ENCODE measurements at regions not wholly inside any gene's neighbourhood (a gene's known extent, or its start where the extent isn't known, plus 50 kb on each side); places are given as distances from the start of the nearest gene placed in this dataset.

DNA sequence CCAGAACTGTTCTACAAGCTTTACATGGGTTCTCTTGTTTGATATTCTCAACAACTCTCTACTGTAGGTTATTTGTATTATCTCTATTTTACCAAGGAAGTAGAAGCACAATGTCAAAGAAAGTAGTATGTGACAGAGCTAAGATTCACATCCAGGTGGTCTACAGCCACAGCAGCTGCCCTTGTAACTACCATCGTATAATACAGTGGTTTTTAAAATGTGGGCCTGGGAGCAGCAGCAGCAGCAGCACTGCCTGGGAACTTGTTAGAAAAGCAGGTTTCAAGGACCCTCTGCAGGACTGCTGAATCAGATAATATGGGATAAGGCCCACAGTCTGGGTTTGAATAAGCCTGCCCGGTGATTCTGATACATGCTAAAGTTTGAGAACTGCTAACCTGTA lies 357.1 kb upstream of the SATB1 start:
- Histone ChIP-seq H3K27me3 (ENCODE audit: control insufficient read depth, insufficient read depth, low read length) (no peaks in the 10 kb centered on the region), H3K36me3 (ENCODE audit: control insufficient read depth, insufficient read depth, low read length) (no peaks in the 10 kb centered on the region), H3K9ac (ENCODE audit: low read length) (no peak overlapping the region), H3K4me3 (ENCODE audit: low read length) (no peak overlapping the region), H3K9me3 (ENCODE audit: control insufficient read depth, low read length) (no peaks in the 10 kb centered on the region), H3K4me1 (ENCODE audit: control insufficient read depth, insufficient read depth, low read length) (no peaks in the 10 kb centered on the region)

DNA sequence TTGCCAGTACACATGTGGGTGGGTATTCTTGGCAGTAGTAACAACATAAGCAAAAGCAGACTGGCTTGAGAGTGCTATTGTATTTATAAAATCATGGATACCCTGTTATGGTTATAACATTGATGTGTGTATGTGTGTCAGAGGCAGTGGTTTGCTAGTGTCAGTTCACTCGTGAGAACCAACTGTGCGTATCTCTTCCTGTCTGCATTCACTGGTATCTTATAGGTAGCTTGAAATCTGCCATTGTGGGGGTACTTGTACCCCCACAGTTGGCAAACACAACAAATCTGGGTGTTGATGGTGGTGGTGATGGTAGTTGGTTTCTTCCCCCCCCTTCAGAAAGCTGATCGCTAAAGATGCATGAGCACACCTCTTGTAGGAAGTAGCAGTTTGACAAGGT lies 355.8 kb upstream of the SATB1 start:
- H3K9ac ChIP-seq (ENCODE audit: low read length), result no peak overlapping the region
- no peaks in the 10 kb centered on the region for H3K9me3 ChIP-seq (ENCODE audit: control insufficient read depth, low read length)
- no peaks in the 10 kb centered on the region for H3K27me3 ChIP-seq (ENCODE audit: control insufficient read depth, insufficient read depth, low read length)
- no peaks in the 10 kb centered on the region for H3K36me3 ChIP-seq (ENCODE audit: control insufficient read depth, insufficient read depth, low read length)
- no peaks in the 10 kb centered on the region for H3K4me1 ChIP-seq (ENCODE audit: control insufficient read depth, insufficient read depth, low read length)
- H3K4me3 ChIP-seq (ENCODE audit: low read length), result no peak overlapping the region

DNA sequence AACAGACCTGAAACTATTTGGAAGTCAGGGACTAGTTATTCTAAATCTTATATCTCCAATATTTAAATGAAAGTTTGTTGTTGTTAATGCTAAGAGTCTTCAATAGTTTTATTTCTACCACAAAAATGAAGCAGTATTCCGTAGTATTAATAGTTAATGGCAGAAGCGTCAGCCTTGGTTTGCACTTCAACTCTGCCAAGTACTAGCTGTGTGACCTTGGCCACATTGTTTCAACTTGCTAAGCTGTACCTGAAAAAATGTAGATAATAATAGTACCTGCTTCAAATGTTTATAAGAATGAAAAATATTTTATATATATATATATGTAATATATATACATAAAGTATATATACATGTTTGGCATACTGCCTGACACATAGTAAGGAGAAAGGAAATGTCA lies 354.6 kb upstream of the SATB1 start:
- Histone ChIP-seq H3K4me3 (ENCODE audit: low read length) (no peak overlapping the region), H3K9ac (ENCODE audit: low read length) (no peak overlapping the region), H3K27me3 (ENCODE audit: control insufficient read depth, insufficient read depth, low read length) (no peaks in the 10 kb centered on the region), H3K4me1 (ENCODE audit: control insufficient read depth, insufficient read depth, low read length) (no peaks in the 10 kb centered on the region), H3K9me3 (ENCODE audit: control insufficient read depth, low read length) (no peaks in the 10 kb centered on the region), H3K36me3 (ENCODE audit: control insufficient read depth, insufficient read depth, low read length) (no peaks in the 10 kb centered on the region)

DNA sequence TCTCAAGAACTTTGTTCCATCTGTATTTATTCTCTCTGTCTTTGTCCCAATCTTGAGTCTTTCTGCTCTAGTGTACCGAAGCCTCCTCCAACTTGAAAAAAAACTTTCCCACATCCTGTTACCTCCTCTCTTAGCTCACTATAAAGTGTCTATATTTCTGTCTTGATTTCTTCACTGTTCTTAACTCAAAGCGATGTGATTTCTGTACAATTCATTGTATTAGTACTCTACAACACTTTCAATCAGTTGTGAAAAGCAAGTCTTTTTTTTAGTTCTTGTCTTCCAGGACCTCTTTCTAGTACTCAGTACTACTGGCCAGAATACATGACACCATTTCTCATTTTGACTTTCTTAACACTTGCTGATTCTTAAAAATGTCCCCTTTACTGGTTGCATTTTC lies 353.5 kb upstream of the SATB1 start:
- Histone ChIP-seq H3K9ac (ENCODE audit: low read length) (no peak overlapping the region), H3K27me3 (ENCODE audit: control insufficient read depth, insufficient read depth, low read length) (no peaks in the 10 kb centered on the region), H3K9me3 (ENCODE audit: control insufficient read depth, low read length) (no peaks in the 10 kb centered on the region), H3K36me3 (ENCODE audit: control insufficient read depth, insufficient read depth, low read length) (no peaks in the 10 kb centered on the region), H3K4me1 (ENCODE audit: control insufficient read depth, insufficient read depth, low read length) (no peaks in the 10 kb centered on the region), H3K4me3 (ENCODE audit: low read length) (no peak overlapping the region)

DNA sequence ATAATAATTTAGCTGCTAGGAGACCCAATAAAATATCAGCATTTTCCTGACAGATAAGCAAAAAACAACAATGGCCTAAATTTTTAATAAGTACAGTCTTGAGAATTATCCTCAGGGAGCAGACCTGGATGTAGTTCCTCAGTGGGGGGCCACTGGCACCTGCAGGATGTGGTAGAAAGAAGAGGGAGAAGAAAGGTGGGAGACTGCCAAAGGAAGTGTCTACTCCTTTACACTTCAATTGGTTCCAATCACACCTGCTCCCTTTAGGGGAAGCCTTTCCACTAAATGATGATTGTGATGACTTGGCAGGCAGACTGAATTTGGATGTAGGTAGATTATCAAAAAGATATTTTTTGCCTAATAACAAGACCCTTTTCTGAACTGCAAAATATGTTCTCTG lies 353.0 kb upstream of the SATB1 start:
- no peaks in the 10 kb centered on the region for H3K36me3 ChIP-seq (ENCODE audit: control insufficient read depth, insufficient read depth, low read length)
- H3K4me3 ChIP-seq (ENCODE audit: low read length), result no peak overlapping the region
- H3K9me3 ChIP-seq (ENCODE audit: control insufficient read depth, low read length), result no peaks in the 10 kb centered on the region
- H3K27me3 ChIP-seq (ENCODE audit: control insufficient read depth, insufficient read depth, low read length), result peaks cover 2% of the 10 kb centered on the region
- no peak overlapping the region for H3K9ac ChIP-seq (ENCODE audit: low read length)
- H3K4me1 ChIP-seq (ENCODE audit: control insufficient read depth, insufficient read depth, low read length), result no peaks in the 10 kb centered on the region

DNA sequence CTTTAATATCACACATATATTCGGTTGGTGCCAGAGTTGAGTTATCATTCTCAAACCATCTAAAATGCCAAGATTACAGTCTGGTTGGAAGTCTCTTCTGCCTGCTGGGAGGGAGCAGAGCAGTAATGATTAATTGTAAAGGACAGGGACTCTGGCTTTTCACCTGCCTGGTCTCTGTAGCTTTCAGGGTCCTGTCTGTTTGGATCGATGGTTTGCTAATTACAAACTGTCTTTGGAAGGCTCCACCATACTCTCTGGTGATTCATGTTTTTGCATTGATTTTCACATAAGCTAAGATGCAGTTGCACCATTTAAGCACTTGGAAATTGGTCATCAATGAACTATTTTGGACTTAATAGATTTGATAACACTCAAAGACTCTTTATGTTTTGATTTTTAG lies 350.4 kb upstream of the SATB1 start:
- Histone ChIP-seq H3K9me3 (ENCODE audit: control insufficient read depth, low read length) (no peaks in the 10 kb centered on the region), H3K36me3 (ENCODE audit: control insufficient read depth, insufficient read depth, low read length) (no peaks in the 10 kb centered on the region), H3K9ac (ENCODE audit: low read length) (no peak overlapping the region), H3K4me1 (ENCODE audit: control insufficient read depth, insufficient read depth, low read length) (no peaks in the 10 kb centered on the region), H3K4me3 (ENCODE audit: low read length) (no peak overlapping the region), H3K27me3 (ENCODE audit: control insufficient read depth, insufficient read depth, low read length) (peaks cover 5% of the 10 kb centered on the region)

- H3K9ac ChIP-seq (ENCODE audit: low read length), result no peak overlapping the region
- H3K4me1 ChIP-seq (ENCODE audit: control insufficient read depth, insufficient read depth, low read length), result no peaks in the 10 kb centered on the region
Measured at GRCh38 chr3:18774319-18775088, 349.4 kb upstream of the SATB1 start.

DNA sequence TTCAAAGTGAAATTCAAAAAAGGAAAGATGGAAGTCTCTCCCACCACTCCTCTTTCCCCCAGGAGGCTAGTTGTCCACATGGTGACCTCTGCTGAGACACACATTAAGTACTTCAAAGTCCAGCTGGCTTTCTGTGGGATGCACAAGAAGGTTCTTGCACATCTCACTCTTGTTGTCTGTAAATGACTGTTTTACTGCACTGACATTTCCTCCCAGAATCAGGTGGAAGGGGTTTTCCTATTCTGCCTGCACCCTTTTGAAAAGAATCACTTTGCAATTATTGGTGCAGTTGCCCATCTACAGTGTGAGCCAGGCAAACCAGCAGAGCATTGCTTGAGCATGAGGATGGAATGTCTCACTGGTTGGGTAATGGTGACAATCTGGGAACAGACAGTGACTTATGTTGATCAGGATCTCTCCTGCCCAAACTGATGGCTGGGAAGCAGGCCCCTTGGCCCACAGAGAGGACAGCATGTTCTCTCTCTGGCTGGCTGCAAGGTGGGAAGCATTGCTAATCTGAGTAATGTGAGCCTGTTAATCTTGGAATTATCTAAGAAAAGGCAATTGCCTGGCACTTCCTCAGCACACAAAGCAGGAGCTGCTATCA lies 347.7 kb upstream of the SATB1 start:
- Histone ChIP-seq H3K27me3 (ENCODE audit: control insufficient read depth, insufficient read depth, low read length) (peaks cover 5% of the 10 kb centered on the region), H3K4me1 (ENCODE audit: control insufficient read depth, insufficient read depth, low read length) (peaks cover 8% of the 10 kb centered on the region), H3K4me3 (ENCODE audit: low read length) (no peak overlapping the region), H3K36me3 (ENCODE audit: control insufficient read depth, insufficient read depth, low read length) (no peaks in the 10 kb centered on the region), H3K9ac (ENCODE audit: low read length) (no peak overlapping the region), H3K9me3 (ENCODE audit: control insufficient read depth, low read length) (no peaks in the 10 kb centered on the region)

More at GRCh38 chr3:18774319-18775088, 349.4 kb upstream of the SATB1 start:
- Histone ChIP-seq H3K4me3 (ENCODE audit: low read length) (no peak overlapping the region), H3K27me3 (ENCODE audit: control insufficient read depth, insufficient read depth, low read length) (peaks cover 5% of the 10 kb centered on the region), H3K9me3 (ENCODE audit: control insufficient read depth, low read length) (no peaks in the 10 kb centered on the region), H3K36me3 (ENCODE audit: control insufficient read depth, insufficient read depth, low read length) (no peaks in the 10 kb centered on the region)

DNA sequence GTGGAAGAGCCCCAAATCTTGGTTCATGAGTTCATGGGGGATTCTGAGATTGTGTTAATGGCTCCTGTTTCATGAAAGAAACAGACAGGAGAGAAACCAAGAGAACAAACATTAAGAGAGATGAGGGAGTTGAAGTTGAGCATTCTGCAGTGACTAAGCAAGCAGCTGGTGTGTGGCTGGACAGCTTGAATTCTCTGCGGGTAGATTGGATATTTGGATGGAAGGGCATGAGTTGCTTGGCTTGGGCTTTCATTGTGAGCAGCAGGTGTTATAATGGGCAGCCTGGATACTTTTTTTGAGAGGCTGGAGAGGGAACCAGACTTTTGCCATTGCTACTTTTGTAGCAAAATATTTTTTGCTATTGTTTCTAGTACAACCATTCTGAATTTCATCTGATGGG lies 346.8 kb upstream of the SATB1 start:
- Histone ChIP-seq H3K9me3 (ENCODE audit: control insufficient read depth, low read length) (no peaks in the 10 kb centered on the region), H3K9ac (ENCODE audit: low read length) (no peak overlapping the region), H3K4me1 (ENCODE audit: control insufficient read depth, insufficient read depth, low read length) (peaks cover 16% of the 10 kb centered on the region), H3K27me3 (ENCODE audit: control insufficient read depth, insufficient read depth, low read length) (peaks cover 5% of the 10 kb centered on the region), H3K4me3 (ENCODE audit: low read length) (no peak overlapping the region), H3K36me3 (ENCODE audit: control insufficient read depth, insufficient read depth, low read length) (no peaks in the 10 kb centered on the region)

- peaks cover 22% of the 10 kb centered on the region for H3K4me1 ChIP-seq (ENCODE audit: control insufficient read depth, insufficient read depth, low read length)
- H3K36me3 ChIP-seq (ENCODE audit: control insufficient read depth, insufficient read depth, low read length), result no peaks in the 10 kb centered on the region
- no peak overlapping the region for H3K9ac ChIP-seq (ENCODE audit: low read length)
- H3K27me3 ChIP-seq (ENCODE audit: control insufficient read depth, insufficient read depth, low read length), result peaks cover 5% of the 10 kb centered on the region
- H3K4me3 ChIP-seq (ENCODE audit: low read length), result no peak overlapping the region
- no peaks in the 10 kb centered on the region for H3K9me3 ChIP-seq (ENCODE audit: control insufficient read depth, low read length)
Measured at GRCh38 chr3:18770800-18771199, 345.7 kb upstream of the SATB1 start.

DNA sequence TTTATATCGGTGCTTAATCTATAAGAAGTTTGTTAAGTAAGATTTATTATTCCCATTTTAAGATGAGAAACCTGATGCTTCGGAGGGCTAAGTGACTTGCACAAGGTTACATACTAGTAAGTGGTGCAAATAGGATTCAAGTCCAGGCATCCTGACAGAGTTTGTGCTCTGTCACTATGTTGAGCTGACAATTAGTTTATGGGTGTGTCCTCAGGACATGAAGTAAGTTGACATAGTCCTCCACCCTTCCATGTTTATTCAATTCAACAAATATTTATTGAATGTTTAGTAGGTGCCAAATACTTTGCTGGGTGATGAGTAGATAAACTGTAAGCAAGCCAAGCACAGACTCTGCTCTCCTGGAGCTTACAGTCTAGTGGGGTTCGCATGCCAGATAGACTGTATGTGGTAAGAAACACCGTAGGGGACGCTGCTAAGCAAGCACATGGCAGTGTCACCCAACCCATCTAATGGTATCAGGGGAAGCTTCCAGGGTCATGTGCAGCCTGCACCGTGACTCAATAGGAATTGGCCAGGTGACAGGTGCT lies 342.7 kb upstream of the SATB1 start:
- H3K36me3 ChIP-seq (ENCODE audit: control insufficient read depth, insufficient read depth, low read length), result no peaks in the 10 kb centered on the region
- H3K27me3 ChIP-seq (ENCODE audit: control insufficient read depth, insufficient read depth, low read length), result no peaks in the 10 kb centered on the region
- no peak overlapping the region for H3K9ac ChIP-seq (ENCODE audit: low read length)
- H3K9me3 ChIP-seq (ENCODE audit: control insufficient read depth, low read length), result no peaks in the 10 kb centered on the region
- peaks cover 22% of the 10 kb centered on the region for H3K4me1 ChIP-seq (ENCODE audit: control insufficient read depth, insufficient read depth, low read length)
- H3K4me3 ChIP-seq (ENCODE audit: low read length), result no peak overlapping the region

- no peaks in the 10 kb centered on the region for H3K36me3 ChIP-seq (ENCODE audit: control insufficient read depth, insufficient read depth, low read length)
- no peaks in the 10 kb centered on the region for H3K27me3 ChIP-seq (ENCODE audit: control insufficient read depth, insufficient read depth, low read length)
- H3K9me3 ChIP-seq (ENCODE audit: control insufficient read depth, low read length), result no peaks in the 10 kb centered on the region
- no peak overlapping the region for H3K4me3 ChIP-seq (ENCODE audit: low read length)
- H3K9ac ChIP-seq (ENCODE audit: low read length), result no peak overlapping the region
- peaks cover 22% of the 10 kb centered on the region for H3K4me1 ChIP-seq (ENCODE audit: control insufficient read depth, insufficient read depth, low read length)
Measured at GRCh38 chr3:18766974-18767373, 341.8 kb upstream of the SATB1 start.
